Lower leg skin (tissue), 4 donors: ENCODE measurements at regions not wholly inside any gene's neighbourhood (a gene's known extent, or its start where the extent isn't known, plus 50 kb on each side); places are given as distances from the start of the nearest gene placed in this dataset.

ENCODE experiments used
- DNase-seq, 2 donors: peaks; one replicate each; pipeline ENCODE4 v3.0.0-alpha.2; 2019; ENCODE audit warnings: low spot score in 2 of 2
- H3K4me3 ChIP-seq: fragments of 200-600 bp; sonication (generic); 2 replicates; pipeline ENCODE4 v1.5.1; 2017; ENCODE audit warnings: mild to moderate bottlenecking, low read depth; ENCODE audit not compliant: poor library complexity, severe bottlenecking
- CTCF ChIP-seq, 3 donors: fragments of 450-650 bp; IDR thresholded peaks; one replicate each; pipeline ENCODE4 v1.5.1; 2016; ENCODE audit warnings: antibody characterized with exemption in 3 of 3, mild to moderate bottlenecking in 3 of 3, moderate library complexity in 2 of 3
- POLR2A ChIP-seq, 2 donors: fragments of 450-650 bp; IDR thresholded peaks; one replicate each; pipeline ENCODE4 v1.6.1; 2016 to 2017; ENCODE audit warnings: antibody characterized with exemption in 2 of 2, mild to moderate bottlenecking in 1 of 2, moderate library complexity in 1 of 2
- WGBS, 2 donors: methylation state at CpG; one replicate each; pipeline ENCODE4 v1.1.5; 2018; 5-methylcytosine and 5-hydroxymethylcytosine counted together
- intact Hi-C: fragments of 100-400 bp; cut with DNase I; formaldehyde crosslinking; loops from one replicate; pipeline ENCODE4 v1.15.0; 2023; ENCODE audit warnings: low total_unique reads

GRCh38 chr5:88480801-88481499 lies 212.3 kb upstream of the TMEM161B start:
- no peak for DNase-seq
- intact Hi-C loops: no loop called here
- no peak overlapping the region for H3K4me3 ChIP-seq
- no peak for TF ChIP-seq CTCF (IDR thresholded peaks at IDR 0.05)
- TF ChIP-seq POLR2A (IDR thresholded peaks at IDR 0.05): no peak
- WGBS, 2 donors: 41 to 56% methylated on average over 5 of the region's 5 CpGs

- intact Hi-C loops: no loop called here
- DNase-seq: no peak
- WGBS, 2 donors: 47 to 56% methylated on average over 4 of the region's 4 CpGs
- no peak for TF ChIP-seq CTCF (IDR thresholded peaks at IDR 0.05)
- TF ChIP-seq POLR2A (IDR thresholded peaks at IDR 0.05): no peak
- H3K4me3 ChIP-seq: no peak overlapping the region
Measured at GRCh38 chr5:88480245-88480644, 211.6 kb upstream of the TMEM161B start.

GRCh38 chr5:88474574-88474973 lies 205.9 kb upstream of the TMEM161B start:
- DNase-seq: no peak
- H3K4me3 ChIP-seq: no peak overlapping the region
- TF ChIP-seq CTCF (IDR thresholded peaks at IDR 0.05) (no peak), POLR2A (IDR thresholded peaks at IDR 0.05) (no peak)
- intact Hi-C loops: no loop called here
- 16 to 17% methylated on average over 1 of the region's 1 CpG for WGBS, 2 donors

- TF ChIP-seq CTCF (IDR thresholded peaks at IDR 0.05) (no peak), POLR2A (IDR thresholded peaks at IDR 0.05) (no peak)
Measured at GRCh38 chr5:88470745-88471144, 202.1 kb upstream of the TMEM161B start.

GRCh38 chr5:88459971-88460370 lies 191.3 kb upstream of the TMEM161B start:
- WGBS, 2 donors: 67 to 72% methylated on average over 3 of the region's 3 CpGs
- TF ChIP-seq POLR2A (IDR thresholded peaks at IDR 0.05) (no peak), CTCF (IDR thresholded peaks at IDR 0.05) (no peak)
- DNase-seq: no peak
- intact Hi-C loops: no loop called here
- H3K4me3 ChIP-seq: no peak overlapping the region

More at GRCh38 chr5:88470745-88471144, 202.1 kb upstream of the TMEM161B start:
- no peak for DNase-seq
- 79 to 82% methylated on average over 2 of the region's 2 CpGs for WGBS, 2 donors
- intact Hi-C loops: no loop called here
- no peak overlapping the region for H3K4me3 ChIP-seq

- WGBS, 2 donors: 19 to 20% methylated on average over 1 of the region's 1 CpG
- no peak overlapping the region for H3K4me3 ChIP-seq
- DNase-seq: no peak
- intact Hi-C loops: no loop called here
- TF ChIP-seq CTCF (IDR thresholded peaks at IDR 0.05) (no peak), POLR2A (IDR thresholded peaks at IDR 0.05) (no peak)
Measured at GRCh38 chr5:88452820-88453219, 184.2 kb upstream of the TMEM161B start.
